ENCODE measurements at regions not wholly inside any gene's neighbourhood (a gene's known extent, or its start where the extent isn't known, plus 50 kb on each side); places are given as distances from the start of the nearest gene placed in this dataset.

GRCh38 chr16:80025236-80025635 is 424.7 kb upstream of the MAF start:
- TF ChIP-seq CTCF (IDR thresholded peaks at IDR 0.05) (no peak), POLR2A (IDR thresholded peaks at IDR 0.05) (no peak)
